SK-N-SH (cell line): ENCODE measurements at regions not wholly inside any gene's neighbourhood (a gene's known extent, or its start where the extent isn't known, plus 50 kb on each side); places are given as distances from the start of the nearest gene placed in this dataset.

Experiments
- EZH2phosphoT487 ChIP-seq: fragments of 200-600 bp; sonication (generic); IDR thresholded peaks from 2 replicates; pipeline ENCODE4 v1.6.1; 2017; ENCODE audit warnings: low read depth, mixed run types, mild to moderate bottlenecking, antibody characterized with exemption, moderate library complexity, borderline replicate concordance
- JUND ChIP-seq: IDR thresholded peaks from 2 replicates; pipeline ENCODE4 v1.4.0; 2012
- SIN3A ChIP-seq: IDR thresholded peaks from 2 replicates; pipeline ENCODE4 v1.6.1; 2012; ENCODE audit warnings: low read depth, mild to moderate bottlenecking, low read length, moderate library complexity, borderline replicate concordance
- TCF12 ChIP-seq: IDR thresholded peaks from 2 replicates; pipeline ENCODE4 v1.4.0; 2012
- TF ChIP-seq, protein P1 (sequence below): IDR thresholded peaks from 2 replicates; pipeline ENCODE4 v1.6.1; 2012; ENCODE audit warnings: mild to moderate bottlenecking, low read depth, low read length, moderate library complexity
- TF ChIP-seq, protein P2 (sequence below): fragments of 200-600 bp; sonication (generic); IDR thresholded peaks from 2 replicates; pipeline ENCODE4 v1.6.1; 2017; ENCODE audit warnings: antibody characterized with exemption, mild to moderate bottlenecking, moderate library complexity
- TF ChIP-seq, protein P3 (sequence below): fragments of 150-350 bp; IDR thresholded peaks from 2 replicates; pipeline ENCODE4 v1.6.1; 2017; ENCODE audit warnings: antibody characterized with exemption, low read length, low read depth, borderline replicate concordance

DNA sequence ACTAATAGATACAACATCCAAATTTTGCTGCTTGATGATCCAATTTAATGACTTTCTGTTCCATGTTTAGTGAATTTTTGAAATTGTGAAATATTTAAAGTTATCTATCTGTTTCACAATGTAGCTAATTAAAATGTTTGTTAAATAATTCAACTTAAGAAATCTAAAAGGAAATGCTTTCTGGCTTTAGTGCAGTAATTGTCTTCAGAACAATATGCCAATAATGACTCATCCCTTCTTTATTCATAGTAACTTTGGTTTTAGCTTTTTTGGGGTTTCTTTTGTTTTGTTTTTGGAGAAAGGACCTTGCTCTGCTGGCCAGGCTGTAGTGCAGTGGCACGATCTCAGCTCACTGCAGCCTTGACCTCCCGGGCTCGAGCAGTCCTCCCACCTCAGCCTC lies 479.2 kb upstream of the RGS6 start:
- TF ChIP-seq, protein P1, sequence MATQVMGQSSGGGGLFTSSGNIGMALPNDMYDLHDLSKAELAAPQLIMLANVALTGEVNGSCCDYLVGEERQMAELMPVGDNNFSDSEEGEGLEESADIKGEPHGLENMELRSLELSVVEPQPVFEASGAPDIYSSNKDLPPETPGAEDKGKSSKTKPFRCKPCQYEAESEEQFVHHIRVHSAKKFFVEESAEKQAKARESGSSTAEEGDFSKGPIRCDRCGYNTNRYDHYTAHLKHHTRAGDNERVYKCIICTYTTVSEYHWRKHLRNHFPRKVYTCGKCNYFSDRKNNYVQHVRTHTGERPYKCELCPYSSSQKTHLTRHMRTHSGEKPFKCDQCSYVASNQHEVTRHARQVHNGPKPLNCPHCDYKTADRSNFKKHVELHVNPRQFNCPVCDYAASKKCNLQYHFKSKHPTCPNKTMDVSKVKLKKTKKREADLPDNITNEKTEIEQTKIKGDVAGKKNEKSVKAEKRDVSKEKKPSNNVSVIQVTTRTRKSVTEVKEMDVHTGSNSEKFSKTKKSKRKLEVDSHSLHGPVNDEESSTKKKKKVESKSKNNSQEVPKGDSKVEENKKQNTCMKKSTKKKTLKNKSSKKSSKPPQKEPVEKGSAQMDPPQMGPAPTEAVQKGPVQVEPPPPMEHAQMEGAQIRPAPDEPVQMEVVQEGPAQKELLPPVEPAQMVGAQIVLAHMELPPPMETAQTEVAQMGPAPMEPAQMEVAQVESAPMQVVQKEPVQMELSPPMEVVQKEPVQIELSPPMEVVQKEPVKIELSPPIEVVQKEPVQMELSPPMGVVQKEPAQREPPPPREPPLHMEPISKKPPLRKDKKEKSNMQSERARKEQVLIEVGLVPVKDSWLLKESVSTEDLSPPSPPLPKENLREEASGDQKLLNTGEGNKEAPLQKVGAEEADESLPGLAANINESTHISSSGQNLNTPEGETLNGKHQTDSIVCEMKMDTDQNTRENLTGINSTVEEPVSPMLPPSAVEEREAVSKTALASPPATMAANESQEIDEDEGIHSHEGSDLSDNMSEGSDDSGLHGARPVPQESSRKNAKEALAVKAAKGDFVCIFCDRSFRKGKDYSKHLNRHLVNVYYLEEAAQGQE, result no peak
- no peak for TF ChIP-seq SIN3A
- TF ChIP-seq, protein P2, sequence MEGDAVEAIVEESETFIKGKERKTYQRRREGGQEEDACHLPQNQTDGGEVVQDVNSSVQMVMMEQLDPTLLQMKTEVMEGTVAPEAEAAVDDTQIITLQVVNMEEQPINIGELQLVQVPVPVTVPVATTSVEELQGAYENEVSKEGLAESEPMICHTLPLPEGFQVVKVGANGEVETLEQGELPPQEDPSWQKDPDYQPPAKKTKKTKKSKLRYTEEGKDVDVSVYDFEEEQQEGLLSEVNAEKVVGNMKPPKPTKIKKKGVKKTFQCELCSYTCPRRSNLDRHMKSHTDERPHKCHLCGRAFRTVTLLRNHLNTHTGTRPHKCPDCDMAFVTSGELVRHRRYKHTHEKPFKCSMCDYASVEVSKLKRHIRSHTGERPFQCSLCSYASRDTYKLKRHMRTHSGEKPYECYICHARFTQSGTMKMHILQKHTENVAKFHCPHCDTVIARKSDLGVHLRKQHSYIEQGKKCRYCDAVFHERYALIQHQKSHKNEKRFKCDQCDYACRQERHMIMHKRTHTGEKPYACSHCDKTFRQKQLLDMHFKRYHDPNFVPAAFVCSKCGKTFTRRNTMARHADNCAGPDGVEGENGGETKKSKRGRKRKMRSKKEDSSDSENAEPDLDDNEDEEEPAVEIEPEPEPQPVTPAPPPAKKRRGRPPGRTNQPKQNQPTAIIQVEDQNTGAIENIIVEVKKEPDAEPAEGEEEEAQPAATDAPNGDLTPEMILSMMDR, result no peak
- TF ChIP-seq EZH2phosphoT487, result no peak
- TF ChIP-seq, protein P3, sequence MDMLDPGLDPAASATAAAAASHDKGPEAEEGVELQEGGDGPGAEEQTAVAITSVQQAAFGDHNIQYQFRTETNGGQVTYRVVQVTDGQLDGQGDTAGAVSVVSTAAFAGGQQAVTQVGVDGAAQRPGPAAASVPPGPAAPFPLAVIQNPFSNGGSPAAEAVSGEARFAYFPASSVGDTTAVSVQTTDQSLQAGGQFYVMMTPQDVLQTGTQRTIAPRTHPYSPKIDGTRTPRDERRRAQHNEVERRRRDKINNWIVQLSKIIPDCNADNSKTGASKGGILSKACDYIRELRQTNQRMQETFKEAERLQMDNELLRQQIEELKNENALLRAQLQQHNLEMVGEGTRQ, result no peak
- TF ChIP-seq TCF12, result no peak
- no peak for TF ChIP-seq JUND
